Left cardiac atrium (tissue), 4 donors: ENCODE measurements at regions not wholly inside any gene's neighbourhood (a gene's known extent, or its start where the extent isn't known, plus 50 kb on each side); places are given as distances from the start of the nearest gene placed in this dataset.
A peak's percentile ranks its signal among the peaks of the same experiment; 100 is the strongest.

ENCODE experiments used
- ATAC-seq, 2 donors: fragments of 200-7000 bp; cut with Tn5 transposase; one replicate each; pipeline ENCODE4 v1.9.1; 2020; ENCODE audit warnings: mild to moderate bottlenecking in 2 of 2, moderate library complexity in 2 of 2
- DNase-seq: peaks from one replicate; pipeline ENCODE4 v3.0.0-alpha.2; 2020
- intact Hi-C, 2 donors: fragments of 100-400 bp; cut with DNase I; formaldehyde crosslinking; loops; one replicate each; pipeline versions ENCODE4 v1.14.1 to v1.15.1; 2022 to 2023
- donor health status: DM: no; HTN: yes; CAD: no.
- donor health status: DM: no; HTN: yes; CAD: no; lungs with severe emphysema.
- donor health status: DM: yes; HTN: yes; CAD: no.
- donor health status: Dilated cardiomyopathy.

DNA sequence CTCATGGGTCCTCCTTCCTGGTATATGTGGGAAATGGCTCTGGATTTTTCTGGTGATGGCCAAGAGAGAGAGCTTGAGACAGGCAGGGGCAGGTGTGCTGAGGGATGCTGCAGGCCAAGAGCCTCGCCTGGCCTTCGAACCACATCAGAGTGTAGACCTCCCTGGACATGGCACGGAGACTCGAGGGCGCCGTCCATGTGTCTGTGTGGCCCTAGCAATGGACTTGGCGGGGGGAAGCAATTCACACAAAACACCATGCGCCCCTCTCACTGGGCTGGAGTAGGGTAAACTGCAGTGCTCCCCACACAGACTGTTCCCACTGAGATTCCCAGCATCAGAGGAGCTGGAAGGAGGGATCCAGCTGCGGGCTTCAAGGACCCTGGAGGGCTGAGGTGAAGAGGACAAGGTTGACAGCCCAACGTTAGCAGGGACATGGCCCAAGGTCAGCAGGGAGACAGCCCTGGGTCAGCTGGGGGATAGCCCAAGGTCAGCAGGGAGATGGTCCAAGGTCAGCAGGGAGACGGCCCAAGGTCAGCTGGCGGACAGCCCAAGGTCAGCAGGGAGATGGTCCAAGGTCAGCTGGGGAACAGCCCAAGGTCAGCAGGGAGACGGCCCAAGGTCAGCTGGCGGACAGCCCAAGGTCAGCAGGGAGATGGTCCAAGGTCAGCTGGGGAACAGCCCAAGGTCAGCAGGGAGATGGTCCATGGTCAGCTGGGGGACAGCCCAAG is 75.4 kb upstream of the HDAC4 start:
- intact Hi-C loops, result no loop called here
- no peak for ATAC-seq
- DNase-seq, result peak; percentile 10

DNA sequence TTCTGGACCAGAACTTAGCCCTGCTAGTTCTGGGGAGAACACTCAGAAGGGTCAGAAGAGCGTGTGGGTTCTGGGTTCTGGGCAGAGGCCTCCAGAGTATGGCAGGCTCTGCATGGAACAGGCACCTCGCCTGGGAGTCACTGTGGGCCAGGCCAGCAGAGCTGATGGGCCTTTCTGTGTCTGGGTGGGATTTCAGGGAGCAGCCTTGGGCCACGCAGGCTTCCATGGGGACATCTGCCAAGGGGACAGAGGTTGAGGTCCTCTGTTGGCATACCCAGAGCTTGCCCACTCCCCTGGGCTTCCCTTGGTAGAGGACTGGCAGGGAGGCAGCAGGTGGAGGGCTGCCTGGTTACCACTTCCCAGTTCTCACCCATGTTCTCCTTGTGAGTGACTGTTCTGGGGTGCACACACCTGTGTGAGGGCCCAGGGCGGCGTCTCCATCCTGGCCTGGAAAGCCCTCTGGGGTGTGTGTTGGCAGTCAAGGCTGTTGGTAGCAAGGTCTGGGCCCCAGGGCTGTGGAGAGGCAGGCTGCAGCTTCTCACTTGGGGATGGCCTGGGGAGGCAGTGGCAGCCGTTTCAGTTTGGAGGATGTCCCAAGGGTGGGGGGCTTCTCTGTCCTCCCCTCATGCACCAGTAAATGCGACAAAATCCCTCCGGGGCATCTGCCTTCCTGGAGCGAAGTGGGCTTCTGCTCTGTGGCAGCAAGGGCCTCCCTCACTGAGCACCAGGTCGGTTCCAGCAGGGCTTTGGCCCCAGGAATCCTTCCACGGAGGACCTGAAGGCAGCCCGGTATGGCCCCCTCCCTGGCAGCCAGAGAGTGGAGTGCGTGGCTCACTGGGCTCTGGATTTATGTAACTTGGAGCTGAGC is 74.6 kb upstream of the HDAC4 start:
- ATAC-seq (no peak), DNase-seq (peak; percentile 10)
- intact Hi-C loops, result no loop called here

DNA sequence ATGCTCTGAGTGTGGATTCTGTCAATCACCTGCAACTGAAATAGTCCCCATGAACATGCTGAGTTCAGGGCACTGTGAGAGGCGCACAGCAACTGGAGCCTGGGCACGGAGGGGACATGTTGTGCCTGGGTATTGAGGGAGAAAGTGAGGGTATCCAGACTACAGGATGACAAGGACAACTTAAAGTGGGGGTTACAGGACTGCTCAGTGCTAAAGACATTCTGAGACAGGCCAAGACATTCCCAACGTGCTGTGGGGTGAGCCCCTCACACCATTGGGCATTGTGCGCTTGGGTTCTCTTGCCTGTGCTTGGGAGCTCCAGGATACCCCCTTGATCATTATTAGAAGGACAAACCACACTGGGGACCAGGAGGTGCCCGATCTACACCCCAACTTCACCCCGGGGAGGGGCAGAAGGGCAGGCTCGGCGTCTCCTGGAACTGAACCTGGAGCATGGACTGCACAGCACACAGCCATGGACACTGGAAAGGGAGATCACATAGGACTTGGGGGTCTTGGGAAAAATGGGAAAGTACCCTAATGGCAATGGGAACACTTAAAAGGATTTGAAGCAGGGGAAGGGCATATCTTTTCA is 72.5 kb upstream of the HDAC4 start:
- ATAC-seq (no peak), DNase-seq (peak; percentile 9)
- intact Hi-C loops, result no loop called here

DNA sequence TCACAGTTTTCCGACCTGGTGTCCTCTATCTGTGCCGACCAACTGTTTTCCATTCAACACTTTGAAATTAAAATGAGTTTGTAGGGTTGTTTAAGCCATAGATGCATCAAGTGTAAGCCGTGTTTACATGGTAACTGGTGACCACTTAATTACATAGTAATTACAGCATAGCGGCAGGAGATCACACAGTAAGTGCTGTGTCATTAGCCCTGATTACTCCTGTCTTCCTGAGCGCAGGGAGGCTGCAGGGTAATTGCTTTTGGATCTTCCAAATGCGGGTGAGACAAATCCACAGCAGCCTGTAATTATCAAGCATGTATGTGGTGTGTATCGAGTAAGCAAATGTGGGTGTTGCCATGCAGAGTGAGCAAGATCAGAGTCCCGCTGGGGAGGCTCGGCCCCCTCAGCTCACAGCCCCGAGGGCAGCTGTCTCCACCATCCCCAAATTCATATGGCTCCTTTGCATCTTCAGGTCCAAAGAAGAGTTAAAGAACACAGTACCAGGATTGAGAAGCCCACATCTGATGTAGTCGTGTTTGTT is 71.5 kb upstream of the HDAC4 start:
- ATAC-seq (no peak), DNase-seq (no peak)
- intact Hi-C loops, result no loop called here

DNA sequence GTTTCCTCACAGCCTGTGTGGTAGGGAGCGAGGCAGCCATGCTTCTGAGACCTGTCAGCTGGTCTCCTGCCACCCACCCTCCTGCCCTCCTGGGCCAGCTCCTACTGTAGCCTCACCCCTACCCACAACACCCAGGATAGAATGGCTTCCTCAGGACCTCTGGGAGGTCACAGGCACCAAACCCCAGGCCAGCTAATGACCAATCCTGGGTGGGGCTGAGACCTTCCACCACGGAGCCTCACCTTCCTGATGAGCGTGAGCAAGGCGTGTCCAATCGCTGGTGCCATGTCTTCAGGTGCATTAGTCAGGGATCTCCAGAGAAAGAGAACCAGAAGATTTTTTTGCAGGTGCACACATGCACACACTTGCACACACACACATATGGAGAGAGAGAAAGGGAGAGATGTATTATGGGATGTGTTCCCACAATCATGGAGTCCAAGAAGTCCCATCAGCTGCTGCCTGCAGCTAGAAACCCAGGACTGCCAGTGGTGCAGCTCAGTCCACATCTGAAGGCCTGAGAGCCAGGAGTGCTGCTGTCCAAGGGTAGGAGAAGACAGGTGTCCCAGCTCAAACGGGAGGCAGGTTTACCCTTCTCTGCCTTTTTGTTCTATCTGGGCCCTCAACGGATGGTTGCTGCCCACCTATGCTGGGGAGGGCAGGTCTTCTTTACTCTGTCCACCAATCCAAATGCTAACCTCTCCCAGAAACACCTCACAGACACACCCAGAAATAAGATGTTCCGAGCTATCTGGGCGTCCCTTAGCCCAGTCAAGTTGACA is 70.4 kb upstream of the HDAC4 start:
- DNase-seq, result no peak
- intact Hi-C loops, result no loop called here
- ATAC-seq, result no peak

DNA sequence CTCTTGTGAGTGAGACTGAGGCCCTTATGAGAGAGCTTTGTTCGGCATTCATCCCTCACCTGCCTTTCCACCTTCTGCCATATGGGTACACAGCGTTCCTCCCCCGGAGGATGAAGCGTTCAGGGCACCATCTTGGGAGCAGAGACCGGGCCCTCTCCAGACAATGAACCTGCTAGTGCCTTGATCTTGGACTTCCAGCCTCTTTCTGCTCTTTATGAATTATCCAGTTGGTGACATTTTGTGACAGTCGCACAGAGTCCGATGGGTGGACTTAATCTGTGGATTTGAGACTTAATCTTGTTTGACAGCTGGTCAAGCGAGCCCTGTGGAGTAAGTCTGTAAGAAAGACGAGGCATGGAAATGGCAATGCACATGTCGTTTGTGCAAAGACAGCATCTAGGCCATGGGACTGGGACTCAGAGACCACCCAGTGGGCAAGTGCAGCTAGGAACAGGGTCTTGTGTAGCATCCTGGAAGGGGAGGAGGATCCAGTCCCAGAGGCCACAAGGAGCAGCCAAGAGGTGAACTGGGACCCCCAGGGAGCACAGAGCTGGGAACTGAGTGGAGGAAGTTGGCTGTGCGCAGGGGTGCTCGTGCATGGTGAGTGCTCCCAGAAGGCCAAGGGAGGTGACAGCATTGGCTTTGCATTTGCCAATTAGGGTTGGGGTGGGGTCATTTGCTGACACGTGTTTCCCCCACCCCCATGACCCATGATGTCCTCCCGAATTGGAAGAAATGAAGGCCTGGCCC is 69.5 kb upstream of the HDAC4 start:
- ATAC-seq, result no peak
- no peak for DNase-seq
- intact Hi-C loops, result no loop called here

DNA sequence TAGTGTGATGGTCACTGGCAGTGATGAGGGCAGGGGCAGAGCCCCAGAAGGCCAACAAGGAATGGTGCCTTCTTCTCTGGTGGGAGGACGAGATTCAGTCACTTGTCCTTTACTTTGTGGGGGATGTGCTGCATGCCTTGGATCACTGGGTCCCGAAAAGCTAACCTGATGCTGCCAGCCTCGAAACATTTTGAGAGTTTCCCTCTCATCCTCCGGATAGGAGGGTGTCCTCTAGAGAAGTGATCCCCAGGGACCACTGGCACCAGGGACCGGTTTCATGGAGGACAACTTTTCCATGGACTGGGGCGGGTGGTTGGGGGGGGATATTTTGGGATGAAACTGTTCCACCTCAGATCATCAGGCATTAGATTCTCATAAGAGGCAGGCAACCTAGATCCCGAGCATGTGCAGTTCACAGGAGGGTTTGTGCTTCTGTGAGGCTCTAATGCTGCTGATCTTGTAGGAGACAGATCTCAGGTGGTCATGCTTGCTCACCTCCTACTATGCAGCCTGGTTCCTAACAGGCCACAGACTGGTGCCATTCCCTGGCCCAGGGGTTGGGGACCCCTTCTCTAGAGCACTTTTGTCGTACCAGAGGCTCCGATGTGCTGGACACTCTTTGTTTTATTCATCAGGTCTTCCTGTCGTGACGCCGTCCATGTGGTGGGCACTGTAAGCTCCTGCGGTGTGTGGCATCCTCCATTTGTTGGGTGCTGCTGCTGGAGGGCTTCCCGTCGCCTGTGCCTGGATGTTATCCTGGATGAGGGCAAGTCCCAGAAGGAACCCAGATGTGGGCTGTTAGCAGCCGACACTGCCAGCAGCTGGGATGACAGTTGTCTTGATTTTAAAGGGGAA is 68.5 kb upstream of the HDAC4 start:
- ATAC-seq, result no peak
- intact Hi-C loops, result no loop called here
- DNase-seq, result no peak

DNA sequence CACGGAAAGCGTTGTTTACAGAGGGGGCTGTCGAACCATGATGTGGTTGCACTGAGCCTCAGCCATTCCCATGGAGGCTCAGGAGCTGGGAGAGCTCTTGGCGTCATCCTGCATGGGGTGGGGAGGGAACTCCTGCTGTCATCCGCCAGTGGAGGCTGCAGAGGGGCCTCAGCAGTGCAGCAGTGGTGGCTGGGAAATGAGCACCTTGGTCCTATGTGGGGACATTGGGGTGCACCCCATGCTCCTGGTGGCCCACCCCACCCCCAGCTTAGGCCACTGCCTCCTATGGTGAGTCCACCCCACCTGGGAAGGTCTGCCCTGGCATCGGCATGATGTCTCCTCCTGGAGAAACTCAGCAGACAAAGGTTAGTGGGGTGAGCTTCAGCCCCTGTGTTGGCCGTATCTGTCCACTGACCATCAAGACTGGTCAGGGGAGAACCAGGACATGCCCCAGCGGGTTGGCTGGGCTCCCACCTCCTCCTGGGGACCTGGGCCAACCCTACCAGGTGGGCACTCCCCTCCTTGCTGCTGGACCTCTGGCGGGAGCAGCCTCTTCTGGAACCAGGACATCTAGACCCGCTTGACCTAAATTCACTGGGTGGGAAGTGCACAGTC is 67.8 kb upstream of the HDAC4 start:
- intact Hi-C loops, result no loop called here
- ATAC-seq (no peak), DNase-seq (no peak)

DNA sequence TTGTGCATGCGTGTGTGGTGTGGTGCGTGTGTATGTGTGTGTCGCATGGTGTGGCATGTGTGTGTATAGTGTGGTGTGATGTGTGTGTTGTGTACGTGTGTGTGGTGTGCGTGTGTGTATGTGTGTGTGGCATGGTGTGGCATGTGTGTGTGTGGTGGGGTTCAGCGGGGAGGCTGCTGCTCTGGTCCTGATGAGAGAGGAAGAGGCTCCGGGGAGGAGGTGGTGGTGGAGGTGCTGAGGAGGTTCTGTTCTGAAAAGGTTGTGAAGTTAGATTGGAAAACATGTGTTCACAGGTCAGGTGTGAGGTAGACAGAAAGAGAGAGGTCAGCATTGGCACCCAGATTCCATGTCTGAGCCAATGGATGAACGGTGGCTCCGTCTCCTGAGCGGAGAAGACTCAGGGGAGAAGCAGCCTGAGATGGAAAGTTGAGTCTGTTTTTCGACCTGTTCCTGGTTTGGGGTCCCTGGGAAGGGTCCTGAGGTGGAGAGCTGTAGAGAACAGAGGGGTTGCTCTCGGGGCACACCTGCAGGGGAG is 67.2 kb upstream of the HDAC4 start:
- no peak for DNase-seq
- intact Hi-C loops, result no loop called here
- no peak for ATAC-seq

DNA sequence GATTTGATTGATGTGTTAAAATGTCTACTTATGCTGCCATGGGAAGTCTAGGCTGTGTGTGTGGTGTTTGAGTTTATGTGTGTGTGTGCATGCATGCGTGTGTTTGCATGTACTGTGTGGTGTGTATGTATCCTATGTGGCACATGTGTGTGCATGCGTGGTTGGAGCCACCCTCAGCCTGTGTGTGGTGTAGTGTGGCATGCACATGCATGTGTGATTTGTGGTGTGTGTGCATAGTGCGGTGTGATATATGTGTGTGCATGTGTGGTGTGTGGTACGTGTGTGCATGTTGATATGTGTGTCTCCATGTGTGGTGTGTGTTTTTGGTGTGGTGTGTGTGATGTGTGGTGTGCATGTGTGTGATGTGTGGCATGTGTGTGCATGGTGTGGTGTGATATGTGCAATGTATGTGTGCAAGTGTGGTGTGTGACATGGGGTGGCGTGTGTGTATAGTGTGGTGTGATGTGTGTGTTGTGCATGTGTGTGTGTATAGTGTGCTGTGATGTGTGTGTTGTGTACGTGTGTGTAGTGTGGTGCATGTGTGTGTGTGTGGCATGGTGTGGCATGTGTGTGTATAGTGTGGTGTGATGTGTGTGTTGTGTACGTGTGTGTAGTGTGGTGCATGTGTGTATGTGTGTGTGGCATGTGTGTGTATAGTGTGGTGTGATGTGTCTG is 66.6 kb upstream of the HDAC4 start:
- no peak for ATAC-seq
- DNase-seq, result peak; percentile 7
- intact Hi-C loops, result no loop called here

DNA sequence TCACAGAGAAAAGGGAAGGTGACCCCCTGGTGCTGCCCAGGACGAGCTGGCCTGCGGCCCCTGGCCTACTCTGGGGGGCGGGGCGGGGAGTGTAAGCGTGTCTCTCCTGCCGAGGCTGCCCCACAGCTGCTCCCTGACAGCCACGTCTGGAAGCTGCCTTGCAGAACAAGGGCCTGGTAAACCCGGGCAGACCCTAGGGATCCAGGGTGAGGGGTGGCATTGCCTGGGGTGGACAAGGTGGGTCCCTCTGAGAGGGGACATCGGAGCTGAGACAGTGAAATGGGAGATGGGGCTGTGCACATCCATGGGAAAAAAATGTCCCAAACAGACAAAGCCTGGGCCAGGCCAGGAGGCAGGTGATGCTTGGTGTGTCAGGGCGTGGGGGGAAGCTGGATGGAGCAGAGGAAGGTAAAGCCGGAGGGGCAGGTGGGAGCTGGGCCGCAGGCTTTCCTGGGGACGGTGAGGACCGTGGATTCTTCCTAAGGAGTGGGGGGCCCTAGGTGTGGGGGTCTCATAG is 66.0 kb upstream of the HDAC4 start:
- ATAC-seq, result no peak
- peak; percentile 12 for DNase-seq
- intact Hi-C loops, result no loop called here

DNA sequence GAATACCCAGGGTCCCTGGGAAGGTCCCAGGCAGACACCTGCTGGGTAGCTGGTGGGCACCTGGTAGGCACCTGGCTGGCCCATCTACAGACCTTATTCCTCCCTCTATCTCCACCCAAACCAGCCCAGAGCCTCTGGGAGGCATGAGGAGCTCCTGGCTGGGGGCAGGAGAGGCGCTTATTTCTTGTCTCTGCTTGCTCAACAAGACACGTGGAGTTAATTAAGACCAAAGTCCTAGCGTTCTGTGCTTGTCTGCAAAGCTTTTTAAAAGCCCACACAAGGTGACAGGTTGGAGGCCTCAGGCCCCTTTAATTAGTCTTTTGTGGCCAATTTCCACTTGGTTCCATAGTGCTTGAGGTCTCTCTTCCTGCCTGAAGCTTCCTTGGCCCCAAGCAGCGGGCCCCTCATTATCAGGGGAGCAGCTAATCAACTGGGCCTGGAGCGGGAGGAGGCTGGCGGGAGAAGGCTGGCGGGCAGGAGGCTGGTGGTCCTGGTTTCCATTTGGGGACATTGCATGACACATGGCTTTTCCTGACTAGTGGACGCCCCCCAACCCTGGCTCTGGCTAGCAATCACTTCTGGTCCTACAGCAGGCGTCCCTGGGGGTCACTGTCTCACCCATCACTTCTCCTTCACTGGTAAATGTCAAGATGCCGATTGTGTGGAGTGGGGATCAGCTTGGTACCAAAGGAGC is 65.4 kb upstream of the HDAC4 start:
- intact Hi-C loops, result no loop called here
- peak; percentile 13 for DNase-seq
- ATAC-seq, result no peak

DNA sequence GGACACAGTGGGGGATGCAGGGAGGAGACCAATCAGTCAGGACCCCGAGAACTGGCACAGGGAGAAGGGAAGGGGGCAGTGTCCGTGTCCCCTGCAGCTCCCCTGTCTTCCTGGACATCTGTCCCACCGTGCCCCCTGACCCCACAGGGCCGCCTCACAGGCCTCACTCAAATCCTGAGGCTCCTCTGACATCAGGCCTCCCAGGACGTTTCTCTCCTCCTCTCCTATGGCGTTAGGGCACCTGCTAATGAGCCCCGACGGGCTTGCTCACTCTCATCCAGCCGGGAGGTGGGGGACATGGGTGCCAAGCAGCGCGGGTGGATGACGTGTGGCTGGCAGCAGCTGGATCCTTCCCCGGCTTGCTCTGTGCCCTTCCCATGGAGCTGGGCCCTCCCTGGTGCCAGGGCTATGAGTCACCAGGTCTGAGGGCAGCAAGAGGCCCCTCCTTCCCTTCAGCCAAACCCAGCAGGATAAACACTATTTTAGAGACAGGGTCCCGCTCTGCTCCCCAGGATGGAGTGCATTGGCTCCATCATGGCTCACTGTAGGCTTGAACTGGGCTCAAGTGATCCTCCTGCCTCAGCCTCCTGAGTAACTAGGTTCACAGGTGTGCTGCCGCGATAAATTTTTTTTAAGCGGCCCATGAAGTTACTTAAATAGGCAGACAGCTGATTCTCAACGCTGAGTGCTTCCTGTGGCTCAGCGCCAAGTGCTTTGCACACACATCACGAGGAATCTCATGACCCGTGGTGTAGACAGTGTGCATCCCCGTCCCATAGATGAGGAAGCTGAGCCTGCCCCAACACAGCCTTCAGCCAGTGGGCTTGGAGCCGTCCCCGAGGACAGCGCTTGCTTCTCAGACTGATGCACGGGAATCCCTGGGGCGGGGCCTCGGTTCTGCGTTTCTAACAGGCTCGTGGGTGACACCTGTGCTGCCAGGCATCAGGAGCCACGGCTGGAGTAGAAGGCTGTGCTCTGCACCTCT is 64.5 kb upstream of the HDAC4 start:
- peak; percentile 86 to 96 for ATAC-seq
- DNase-seq, result peak; percentile 77
- intact Hi-C loops, result no loop called here

DNA sequence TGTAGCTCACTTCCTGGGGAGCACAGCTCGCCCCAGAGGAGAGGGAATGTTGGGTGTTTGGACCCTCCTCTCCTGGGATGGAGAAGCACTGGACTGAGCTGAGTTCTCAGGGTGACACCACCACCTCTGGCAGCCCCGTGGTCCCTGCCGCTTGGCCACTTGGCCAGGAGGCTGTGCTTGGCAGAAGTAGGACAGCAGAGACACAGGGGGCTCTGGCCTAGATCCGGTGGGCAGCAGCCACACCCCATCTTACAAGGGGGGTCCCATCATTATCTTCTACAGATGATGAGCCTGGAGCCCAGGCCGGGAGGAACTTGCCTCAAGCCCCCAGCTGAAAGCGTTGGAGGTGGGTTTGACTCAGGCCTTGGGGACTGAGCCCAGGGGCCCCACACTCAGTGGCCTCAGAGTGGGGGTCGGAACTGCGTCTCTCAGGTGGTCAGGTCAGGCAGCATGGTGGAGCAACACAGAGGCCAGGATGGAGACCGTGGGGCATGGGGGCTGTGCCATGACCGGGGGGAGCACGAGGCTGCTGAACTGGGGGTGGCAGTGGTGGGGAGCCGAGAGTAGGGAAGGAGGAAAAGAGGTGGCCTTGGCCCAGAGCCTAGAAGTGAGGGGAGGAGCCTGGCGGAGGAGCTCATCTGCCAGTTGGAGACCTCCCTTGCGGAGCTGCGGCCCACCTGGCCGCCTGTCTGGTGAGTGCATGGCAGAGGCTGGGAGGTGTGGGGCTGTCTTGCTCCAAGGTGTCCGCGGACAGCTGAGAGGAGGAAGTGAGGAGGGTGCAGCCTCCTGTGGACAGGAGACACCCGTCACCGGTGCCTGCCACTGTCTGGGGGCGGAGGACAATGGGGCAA is 63.6 kb upstream of the HDAC4 start:
- intact Hi-C loops, result no loop called here
- peak; percentile 16 for DNase-seq
- peak; percentile 1 to 2 for ATAC-seq
